Panc1 (cell line): ENCODE measurements at regions not wholly inside any gene's neighbourhood (a gene's known extent, or its start where the extent isn't known, plus 50 kb on each side); places are given as distances from the start of the nearest gene placed in this dataset.

Source experiments
- ATAC-seq: fragments of 200-7000 bp; cut with Tn5 transposase; 2 replicates; pipeline ENCODE4 v1.9.1; 2020; ENCODE audit warnings: mild to moderate bottlenecking, moderate library complexity
- BruUV-seq: library from RNA; stranded (reverse); fragments of 400-500 nt; replicated peaks from 2 replicates; lab custom pipeline; 2021; lab: Mats Ljungman, UMichigan
- CTCF ChIA-PET: fragments of 300-600 bp; sonication (Branson Sonifier 250); formaldehyde crosslinking; loops from one replicate; lab custom pipeline; 2022; ENCODE audit warnings: antibody characterized with exemption; lab: Charles Lee
- POLR2A ChIA-PET: fragments of 300-600 bp; sonication (Branson Sonifier 250); formaldehyde crosslinking; loops from one replicate; lab custom pipeline; 2022; ENCODE audit warnings: antibody characterized with exemption; lab: Charles Lee
- DNase-seq: peaks from one replicate; pipeline ENCODE4 v3.0.0-alpha.2; 2010; ENCODE audit warnings: low read depth, low spot score
- H3K27ac ChIP-seq: 2 replicates; pipeline ENCODE4 v1.5.1; 2011; ENCODE audit warnings: mild to moderate bottlenecking, low read length, inconsistent platforms
- H3K27me3 ChIP-seq: fragments of 200-500 bp; sonication (Bioruptor generic); 2 replicates; pipeline ENCODE4 v1.6.0; 2014; ENCODE audit warnings: low read length, inconsistent platforms; ENCODE audit not compliant: control insufficient read depth, insufficient read depth
- H3K36me3 ChIP-seq: fragments of 200-500 bp; sonication (Bioruptor generic); 2 replicates; pipeline ENCODE4 v1.5.1; 2014; ENCODE audit warnings: inconsistent platforms, mild to moderate bottlenecking, low read length, moderate library complexity; ENCODE audit not compliant: control insufficient read depth, insufficient read depth
- H3K4me1 ChIP-seq: 2 replicates; pipeline ENCODE4 v1.5.1; 2011; ENCODE audit warnings: inconsistent platforms, mild to moderate bottlenecking, low read length, moderate library complexity; ENCODE audit not compliant: control insufficient read depth, insufficient read depth
- H3K4me3 ChIP-seq, 2 experiments: 2 replicates each; pipeline ENCODE4 v1.5.1; 2011 to 2012; ENCODE audit warnings: low read depth in 2 of 2, low read length in 2 of 2, mild to moderate bottlenecking in 2 of 2, inconsistent platforms in 1 of 2, moderate library complexity in 1 of 2
- H3K9me3 ChIP-seq: fragments of 200-500 bp; sonication (Bioruptor generic); 2 replicates; pipeline ENCODE4 v1.5.1; 2014; ENCODE audit warnings: low read depth, mild to moderate bottlenecking, inconsistent platforms, low read length, moderate library complexity; ENCODE audit not compliant: control insufficient read depth, insufficient read depth
- CTCF ChIP-seq: fragments of 450-650 bp; IDR thresholded peaks from 2 replicates; pipeline ENCODE4 v1.5.1; 2017; ENCODE audit warnings: mild to moderate bottlenecking
- POLR2AphosphoS5 ChIP-seq: IDR thresholded peaks from 2 replicates; pipeline ENCODE4 v1.6.1; 2012; ENCODE audit warnings: mild to moderate bottlenecking, low read depth, low read length, moderate library complexity
- SIN3A ChIP-seq: IDR thresholded peaks from 2 replicates; pipeline ENCODE4 v1.6.1; 2012; ENCODE audit warnings: low read depth, mild to moderate bottlenecking, low read length, moderate library complexity, borderline replicate concordance; ENCODE audit not compliant: insufficient read depth
- TCF7L2 ChIP-seq: IDR thresholded peaks from 2 replicates; pipeline ENCODE4 v1.6.1; 2011; ENCODE audit warnings: mild to moderate bottlenecking, low read depth, low read length, inconsistent platforms
- in situ Hi-C: cut with HindIII; loops from 2 replicates; pipeline ENCODE4 v1.10.0; 2016; ENCODE audit warnings: low sequenced_read_pairs, low pct_unique_long_range_greater_than_20kb
- intact Hi-C: fragments of 100-400 bp; cut with micrococcal nuclease; formaldehyde crosslinking; loops from one replicate; pipeline ENCODE4 v1.10.0; 2022; ENCODE audit not compliant: unreplicated experiment
- TF ChIP-seq, protein P1 (sequence below), 2 experiments: IDR thresholded peaks; 2 replicates each; pipeline ENCODE4 v1.6.1; 2011 to 2012; ENCODE audit warnings: low read depth in 2 of 2, control low read depth in 1 of 2, low read length in 1 of 2, mild to moderate bottlenecking in 1 of 2, moderate library complexity in 1 of 2; ENCODE audit not compliant: insufficient read depth in 1 of 2

DNA sequence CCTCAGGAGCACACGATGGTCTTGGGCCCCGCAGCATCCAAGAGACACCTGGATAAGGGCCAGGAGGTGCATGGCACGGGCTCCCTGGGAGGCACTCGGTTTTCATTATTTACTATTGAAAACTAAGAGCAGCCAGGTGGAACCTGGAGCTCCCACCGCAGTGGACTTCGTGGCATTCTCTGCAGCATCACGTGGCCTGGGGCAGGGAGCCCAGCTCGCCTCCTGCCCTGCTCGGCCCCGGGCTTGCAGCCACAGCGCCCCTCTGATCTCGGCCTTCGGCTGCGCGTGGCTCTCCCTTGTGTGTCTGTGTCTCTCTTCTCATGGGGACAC, 121.6 kb downstream of the SIK1 start:
- intact Hi-C loops = no loop called here
- DNase-seq = no peak
- no TSS peak for BruUV-seq
- Histone ChIP-seq H3K4me3 (no peak overlapping the region), H3K27me3 (no peaks in the 10 kb centered on the region), H3K36me3 (no peaks in the 10 kb centered on the region), H3K27ac (no peak overlapping the region), H3K9me3 (no peaks in the 10 kb centered on the region), H3K4me1 (0 out of 2 replicates have a peak, but pooled peaks cover 2% of the 10 kb centered on the region)
- in situ Hi-C loops = no loop called here
- TF ChIP-seq SIN3A (no peak), CTCF (no peak), POLR2AphosphoS5 (no peak)
- TF ChIP-seq, protein P1, sequence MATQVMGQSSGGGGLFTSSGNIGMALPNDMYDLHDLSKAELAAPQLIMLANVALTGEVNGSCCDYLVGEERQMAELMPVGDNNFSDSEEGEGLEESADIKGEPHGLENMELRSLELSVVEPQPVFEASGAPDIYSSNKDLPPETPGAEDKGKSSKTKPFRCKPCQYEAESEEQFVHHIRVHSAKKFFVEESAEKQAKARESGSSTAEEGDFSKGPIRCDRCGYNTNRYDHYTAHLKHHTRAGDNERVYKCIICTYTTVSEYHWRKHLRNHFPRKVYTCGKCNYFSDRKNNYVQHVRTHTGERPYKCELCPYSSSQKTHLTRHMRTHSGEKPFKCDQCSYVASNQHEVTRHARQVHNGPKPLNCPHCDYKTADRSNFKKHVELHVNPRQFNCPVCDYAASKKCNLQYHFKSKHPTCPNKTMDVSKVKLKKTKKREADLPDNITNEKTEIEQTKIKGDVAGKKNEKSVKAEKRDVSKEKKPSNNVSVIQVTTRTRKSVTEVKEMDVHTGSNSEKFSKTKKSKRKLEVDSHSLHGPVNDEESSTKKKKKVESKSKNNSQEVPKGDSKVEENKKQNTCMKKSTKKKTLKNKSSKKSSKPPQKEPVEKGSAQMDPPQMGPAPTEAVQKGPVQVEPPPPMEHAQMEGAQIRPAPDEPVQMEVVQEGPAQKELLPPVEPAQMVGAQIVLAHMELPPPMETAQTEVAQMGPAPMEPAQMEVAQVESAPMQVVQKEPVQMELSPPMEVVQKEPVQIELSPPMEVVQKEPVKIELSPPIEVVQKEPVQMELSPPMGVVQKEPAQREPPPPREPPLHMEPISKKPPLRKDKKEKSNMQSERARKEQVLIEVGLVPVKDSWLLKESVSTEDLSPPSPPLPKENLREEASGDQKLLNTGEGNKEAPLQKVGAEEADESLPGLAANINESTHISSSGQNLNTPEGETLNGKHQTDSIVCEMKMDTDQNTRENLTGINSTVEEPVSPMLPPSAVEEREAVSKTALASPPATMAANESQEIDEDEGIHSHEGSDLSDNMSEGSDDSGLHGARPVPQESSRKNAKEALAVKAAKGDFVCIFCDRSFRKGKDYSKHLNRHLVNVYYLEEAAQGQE (IDR thresholded peaks at IDR 0.05; ENCODE audit: insufficient read depth in 1 of 2, low read depth in 2 of 2, low read length in 1 of 2) = no peak
- no peak for ATAC-seq
- CTCF ChIA-PET = no interaction called here
- POLR2A ChIA-PET = no interaction called here

- no peak for DNase-seq
- Histone ChIP-seq H3K9me3 (no peaks in the 10 kb centered on the region), H3K36me3 (no peaks in the 10 kb centered on the region), H3K4me1 (0 out of 2 replicates have a peak, but pooled peaks cover 2% of the 10 kb centered on the region), H3K4me3 (no peak overlapping the region), H3K27me3 (no peaks in the 10 kb centered on the region), H3K27ac (no peak overlapping the region)
- intact Hi-C loops = no loop called here
- in situ Hi-C loops = no loop called here
- ATAC-seq = no peak
- POLR2A ChIA-PET = no interaction called here
- CTCF ChIA-PET = no interaction called here
- TF ChIP-seq POLR2AphosphoS5 = no peak
- no peak for TF ChIP-seq CTCF
- TF ChIP-seq TCF7L2 = no peak
- TF ChIP-seq, protein P1 (IDR thresholded peaks at IDR 0.05; ENCODE audit: insufficient read depth in 1 of 2, low read depth in 2 of 2, low read length in 1 of 2) = no peak
- no peak for TF ChIP-seq SIN3A
- BruUV-seq = no TSS peak
Observed at GRCh38 chr21:43304621-43305335, 122.2 kb downstream of the SIK1 start.
